ENCODE measurements at regions not wholly inside any gene's neighbourhood (a gene's known extent, or its start where the extent isn't known, plus 50 kb on each side); places are given as distances from the start of the nearest gene placed in this dataset.

DNA sequence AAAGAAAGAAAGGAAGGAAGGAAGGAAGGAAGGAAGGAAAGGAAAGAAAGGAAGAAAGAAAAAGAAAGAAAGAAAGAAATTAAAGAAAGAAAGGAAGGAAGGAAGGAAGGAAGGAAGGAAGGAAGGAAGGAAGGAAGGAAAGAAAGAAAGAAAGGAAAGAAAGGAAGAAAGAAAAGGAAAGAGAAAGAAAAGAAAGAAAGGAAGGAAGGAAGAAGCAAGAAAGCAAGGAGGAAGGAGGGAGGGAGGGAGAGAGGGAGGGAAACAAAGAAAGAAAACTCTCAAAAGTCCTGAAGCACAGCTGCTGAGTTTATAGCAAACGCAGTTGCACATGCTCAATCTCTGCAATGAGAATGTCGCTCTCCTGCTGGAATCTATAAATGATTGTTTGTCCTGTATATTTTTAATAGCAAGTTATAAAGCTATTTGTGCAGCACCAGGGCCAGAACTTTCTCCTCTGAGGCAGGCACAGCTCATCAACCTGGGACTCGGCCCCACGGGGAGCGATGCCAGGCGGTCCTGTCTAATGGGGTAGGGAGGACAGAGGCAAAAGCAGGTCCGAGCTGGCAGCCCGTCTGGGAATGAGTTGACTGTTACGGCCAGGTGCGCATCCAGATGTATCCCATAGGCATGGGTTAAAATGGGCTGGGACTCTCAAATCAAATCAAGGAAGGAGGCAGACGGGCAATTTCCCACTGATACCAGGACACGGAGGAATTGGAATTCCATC lies 118.0 kb upstream of the PFKP start:
- TF ChIP-seq, protein P1, sequence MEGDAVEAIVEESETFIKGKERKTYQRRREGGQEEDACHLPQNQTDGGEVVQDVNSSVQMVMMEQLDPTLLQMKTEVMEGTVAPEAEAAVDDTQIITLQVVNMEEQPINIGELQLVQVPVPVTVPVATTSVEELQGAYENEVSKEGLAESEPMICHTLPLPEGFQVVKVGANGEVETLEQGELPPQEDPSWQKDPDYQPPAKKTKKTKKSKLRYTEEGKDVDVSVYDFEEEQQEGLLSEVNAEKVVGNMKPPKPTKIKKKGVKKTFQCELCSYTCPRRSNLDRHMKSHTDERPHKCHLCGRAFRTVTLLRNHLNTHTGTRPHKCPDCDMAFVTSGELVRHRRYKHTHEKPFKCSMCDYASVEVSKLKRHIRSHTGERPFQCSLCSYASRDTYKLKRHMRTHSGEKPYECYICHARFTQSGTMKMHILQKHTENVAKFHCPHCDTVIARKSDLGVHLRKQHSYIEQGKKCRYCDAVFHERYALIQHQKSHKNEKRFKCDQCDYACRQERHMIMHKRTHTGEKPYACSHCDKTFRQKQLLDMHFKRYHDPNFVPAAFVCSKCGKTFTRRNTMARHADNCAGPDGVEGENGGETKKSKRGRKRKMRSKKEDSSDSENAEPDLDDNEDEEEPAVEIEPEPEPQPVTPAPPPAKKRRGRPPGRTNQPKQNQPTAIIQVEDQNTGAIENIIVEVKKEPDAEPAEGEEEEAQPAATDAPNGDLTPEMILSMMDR (IDR thresholded peaks at IDR 0.05) = no peak
- TF ChIP-seq POLR2A (IDR thresholded peaks at IDR 0.05) = no peak
